ENCODE measurements at regions not wholly inside any gene's neighbourhood (a gene's known extent, or its start where the extent isn't known, plus 50 kb on each side); places are given as distances from the start of the nearest gene placed in this dataset.

DNA sequence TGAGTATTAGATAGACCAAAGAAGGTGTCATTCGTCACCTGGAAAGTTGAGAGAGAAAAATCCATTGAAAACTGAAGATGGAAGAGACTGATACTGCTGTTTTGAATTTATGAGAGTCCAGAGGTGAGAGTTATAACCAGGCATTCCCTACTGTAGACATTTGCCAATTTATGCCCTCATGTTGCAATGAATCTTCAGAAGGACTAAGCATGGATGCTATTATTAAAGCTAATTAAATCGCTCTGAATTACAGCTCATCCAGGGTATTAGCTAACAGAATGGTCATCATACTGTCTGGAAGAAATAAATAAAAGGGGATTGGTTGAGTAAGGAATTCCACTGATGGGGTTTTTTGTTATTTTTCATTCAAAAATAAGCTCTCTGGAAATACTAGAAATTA is 101.6 kb upstream of the PLPP4 start:
- no TSS peak for BruUV-seq (replicated peaks)
- TF ChIP-seq, protein P1, sequence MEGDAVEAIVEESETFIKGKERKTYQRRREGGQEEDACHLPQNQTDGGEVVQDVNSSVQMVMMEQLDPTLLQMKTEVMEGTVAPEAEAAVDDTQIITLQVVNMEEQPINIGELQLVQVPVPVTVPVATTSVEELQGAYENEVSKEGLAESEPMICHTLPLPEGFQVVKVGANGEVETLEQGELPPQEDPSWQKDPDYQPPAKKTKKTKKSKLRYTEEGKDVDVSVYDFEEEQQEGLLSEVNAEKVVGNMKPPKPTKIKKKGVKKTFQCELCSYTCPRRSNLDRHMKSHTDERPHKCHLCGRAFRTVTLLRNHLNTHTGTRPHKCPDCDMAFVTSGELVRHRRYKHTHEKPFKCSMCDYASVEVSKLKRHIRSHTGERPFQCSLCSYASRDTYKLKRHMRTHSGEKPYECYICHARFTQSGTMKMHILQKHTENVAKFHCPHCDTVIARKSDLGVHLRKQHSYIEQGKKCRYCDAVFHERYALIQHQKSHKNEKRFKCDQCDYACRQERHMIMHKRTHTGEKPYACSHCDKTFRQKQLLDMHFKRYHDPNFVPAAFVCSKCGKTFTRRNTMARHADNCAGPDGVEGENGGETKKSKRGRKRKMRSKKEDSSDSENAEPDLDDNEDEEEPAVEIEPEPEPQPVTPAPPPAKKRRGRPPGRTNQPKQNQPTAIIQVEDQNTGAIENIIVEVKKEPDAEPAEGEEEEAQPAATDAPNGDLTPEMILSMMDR (IDR thresholded peaks at IDR 0.05; ENCODE audit: unreplicated experiment), result no peak
- Mint-ChIP-seq H3K27me3 (ENCODE audit: unreplicated experiment) (no peaks in the 10 kb centered on the region), H3K4me1 (ENCODE audit: low read depth, unreplicated experiment) (no peaks in the 10 kb centered on the region), H3K36me3 (ENCODE audit: insufficient read depth, unreplicated experiment) (no peaks in the 10 kb centered on the region), H3K27ac (ENCODE audit: unreplicated experiment) (no peak overlapping the region), H3K4me3 (ENCODE audit: low read depth, unreplicated experiment) (no peak overlapping the region), H3K9me3 (ENCODE audit: low read depth, unreplicated experiment) (no peaks in the 10 kb centered on the region)
- CTCF ChIA-PET, result no interaction called here
- intact Hi-C loops (cut with micrococcal nuclease; ENCODE audit: unreplicated experiment), result no loop called here
- DNase-seq, result no peak

DNA sequence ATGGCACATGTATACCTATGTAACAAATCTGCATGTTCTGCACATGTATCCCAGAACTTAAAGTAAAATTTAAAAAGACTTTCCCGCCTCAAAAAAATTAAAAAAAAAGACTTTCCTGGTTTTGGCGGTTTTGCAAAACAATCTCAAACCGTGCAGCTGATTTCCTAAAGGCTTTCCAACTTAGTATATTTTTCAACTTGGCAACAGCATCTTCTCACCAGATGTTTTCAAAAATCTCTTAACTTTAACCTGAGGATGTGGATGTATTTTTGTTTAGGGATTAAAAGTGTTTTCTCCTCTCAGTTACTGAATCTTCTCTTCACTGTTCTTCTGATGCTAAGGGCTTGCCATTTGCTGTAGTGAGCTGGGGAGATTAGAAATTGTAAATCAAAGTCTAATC is 96.5 kb upstream of the PLPP4 start:
- Mint-ChIP-seq H3K27ac (ENCODE audit: unreplicated experiment) (no peak overlapping the region), H3K9me3 (ENCODE audit: low read depth, unreplicated experiment) (no peaks in the 10 kb centered on the region), H3K4me1 (ENCODE audit: low read depth, unreplicated experiment) (no peaks in the 10 kb centered on the region), H3K36me3 (ENCODE audit: insufficient read depth, unreplicated experiment) (no peaks in the 10 kb centered on the region), H3K27me3 (ENCODE audit: unreplicated experiment) (no peaks in the 10 kb centered on the region), H3K4me3 (ENCODE audit: low read depth, unreplicated experiment) (no peak overlapping the region)
- TF ChIP-seq, protein P1 (IDR thresholded peaks at IDR 0.05; ENCODE audit: unreplicated experiment), result no peak
- CTCF ChIA-PET, result no interaction called here
- intact Hi-C loops (cut with micrococcal nuclease; ENCODE audit: unreplicated experiment), result no loop called here
- BruUV-seq (replicated peaks), result no TSS peak
- DNase-seq, result no peak

DNA sequence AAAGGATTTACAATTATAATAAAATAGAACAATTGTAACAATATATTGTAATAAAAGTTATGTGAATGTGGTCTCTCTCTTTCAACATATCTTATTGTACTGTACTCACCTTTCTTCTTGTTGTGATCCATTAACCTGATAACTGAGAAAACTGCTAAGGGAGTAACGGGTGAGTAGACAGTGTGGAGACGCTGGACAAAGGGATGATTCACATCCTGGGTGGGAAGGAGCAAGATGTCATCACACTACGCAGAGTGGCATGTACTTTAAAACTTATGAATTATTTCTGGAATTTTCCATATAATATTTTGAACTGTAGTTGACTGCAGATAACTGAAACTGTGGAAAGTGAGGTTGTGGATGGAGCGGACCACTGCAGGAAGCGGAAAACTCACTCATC is 91.2 kb upstream of the PLPP4 start:
- no peaks in the 10 kb centered on the region for H3K4me1 Mint-ChIP-seq (ENCODE audit: low read depth, unreplicated experiment)
- BruUV-seq (replicated peaks), result no TSS peak
- H3K27ac Mint-ChIP-seq (ENCODE audit: unreplicated experiment), result no peak overlapping the region
- no peaks in the 10 kb centered on the region for H3K36me3 Mint-ChIP-seq (ENCODE audit: insufficient read depth, unreplicated experiment)
- intact Hi-C loops (cut with micrococcal nuclease; ENCODE audit: unreplicated experiment), result no loop called here
- no peak for DNase-seq
- H3K9me3 Mint-ChIP-seq (ENCODE audit: low read depth, unreplicated experiment), result no peaks in the 10 kb centered on the region
- CTCF ChIA-PET, result no interaction called here
- TF ChIP-seq, protein P1 (IDR thresholded peaks at IDR 0.05; ENCODE audit: unreplicated experiment), result no peak
- H3K27me3 Mint-ChIP-seq (ENCODE audit: unreplicated experiment), result peaks cover 12% of the 10 kb centered on the region
- H3K4me3 Mint-ChIP-seq (ENCODE audit: low read depth, unreplicated experiment), result no peak overlapping the region

DNA sequence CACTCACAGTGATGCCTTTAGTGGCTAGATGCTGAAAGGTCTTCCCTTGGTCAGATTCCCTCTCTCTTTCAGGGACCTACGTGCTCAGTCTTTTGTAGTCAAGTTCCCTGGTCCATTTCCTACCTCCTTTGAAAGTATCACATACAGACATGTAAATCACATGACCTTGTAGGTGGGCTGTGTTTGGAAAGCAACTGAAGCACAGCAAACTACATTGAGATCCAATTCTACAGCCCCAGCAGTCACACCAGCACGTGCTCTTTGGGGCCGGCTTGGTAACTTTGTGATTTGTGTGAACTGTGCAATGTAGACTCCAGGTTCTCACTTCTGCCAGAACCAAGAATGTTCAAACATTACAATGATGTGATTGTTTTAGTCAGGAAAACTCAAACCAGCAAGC is 89.7 kb upstream of the PLPP4 start:
- no peaks in the 10 kb centered on the region for H3K9me3 Mint-ChIP-seq (ENCODE audit: low read depth, unreplicated experiment)
- H3K27me3 Mint-ChIP-seq (ENCODE audit: unreplicated experiment), result peaks cover 12% of the 10 kb centered on the region
- H3K4me3 Mint-ChIP-seq (ENCODE audit: low read depth, unreplicated experiment), result no peak overlapping the region

More for the DNA sequence above, 89.7 kb upstream of the PLPP4 start:
- no TSS peak for BruUV-seq (replicated peaks)
- Mint-ChIP-seq H3K36me3 (ENCODE audit: insufficient read depth, unreplicated experiment) (no peaks in the 10 kb centered on the region), H3K27ac (ENCODE audit: unreplicated experiment) (no peak overlapping the region), H3K4me1 (ENCODE audit: low read depth, unreplicated experiment) (no peaks in the 10 kb centered on the region)
- TF ChIP-seq, protein P1 (IDR thresholded peaks at IDR 0.05; ENCODE audit: unreplicated experiment), result no peak
- intact Hi-C loops (cut with micrococcal nuclease; ENCODE audit: unreplicated experiment), result no loop called here
- CTCF ChIA-PET, result no interaction called here
- DNase-seq, result no peak
